Caki2 (cell line): ENCODE measurements at regions not wholly inside any gene's neighbourhood (a gene's known extent, or its start where the extent isn't known, plus 50 kb on each side); places are given as distances from the start of the nearest gene placed in this dataset.
A peak's percentile ranks its signal among the peaks of the same experiment; 100 is the strongest.

Source experiments
- DNase-seq: peaks from one replicate; pipeline ENCODE4 v3.0.0-alpha.2; 2015; ENCODE audit warnings: low read depth
- in situ Hi-C: cut with HindIII; loops from 2 replicates; pipeline ENCODE4 v1.10.0; 2016; ENCODE audit warnings: low sequenced_read_pairs, low pct_unique_long_range_greater_than_20kb, mixed read lengths

GRCh38 chr17:54738496-54738895 lies 162.2 kb upstream of the TOM1L1 start:
- in situ Hi-C loops: no loop called here
- DNase-seq: no peak

- DNase-seq: no peak
Measured at GRCh38 chr17:54744750-54745149, 155.9 kb upstream of the TOM1L1 start.

GRCh38 chr17:54745239-54745638 lies 155.4 kb upstream of the TOM1L1 start:
- no peak for DNase-seq
- in situ Hi-C loops: no loop called here

More at GRCh38 chr17:54744750-54745149, 155.9 kb upstream of the TOM1L1 start:
- in situ Hi-C loops: no loop called here

GRCh38 chr17:54745862-54746261 lies 154.8 kb upstream of the TOM1L1 start:
- in situ Hi-C loops: no loop called here
- no peak for DNase-seq

- in situ Hi-C loops: no loop called here
- DNase-seq: no peak
Measured at GRCh38 chr17:54749157-54749556, 151.5 kb upstream of the TOM1L1 start.

- in situ Hi-C loops: no loop called here
- no peak for DNase-seq
Measured at GRCh38 chr17:54754560-54754959, 146.1 kb upstream of the TOM1L1 start.

- no peak for DNase-seq
- in situ Hi-C loops: no loop called here
Measured at GRCh38 chr17:54760836-54761235, 139.8 kb upstream of the TOM1L1 start.

GRCh38 chr17:54770836-54771235 lies 129.8 kb upstream of the TOM1L1 start:
- no peak for DNase-seq
- in situ Hi-C loops: no loop called here

GRCh38 chr17:54771409-54771915 lies 129.2 kb upstream of the TOM1L1 start:
- DNase-seq: no peak

GRCh38 chr17:54780238-54780637 lies 120.4 kb upstream of the TOM1L1 start:
- DNase-seq: no peak
- in situ Hi-C loops: no loop called here

More at GRCh38 chr17:54771409-54771915, 129.2 kb upstream of the TOM1L1 start:
- in situ Hi-C loops: no loop called here

GRCh38 chr17:54781389-54781788 lies 119.3 kb upstream of the TOM1L1 start:
- in situ Hi-C loops: no loop called here
- no peak for DNase-seq

GRCh38 chr17:54784305-54784704 lies 116.3 kb upstream of the TOM1L1 start:
- DNase-seq: no peak
- in situ Hi-C loops: no loop called here

- in situ Hi-C loops: no loop called here
Measured at GRCh38 chr17:54785643-54786268, 114.9 kb upstream of the TOM1L1 start.

GRCh38 chr17:54789101-54789880 lies 111.4 kb upstream of the TOM1L1 start:
- no peak for DNase-seq
- in situ Hi-C loops: no loop called here

More at GRCh38 chr17:54785643-54786268, 114.9 kb upstream of the TOM1L1 start:
- DNase-seq: no peak

- in situ Hi-C loops: no loop called here
- DNase-seq: no peak
Measured at GRCh38 chr17:54793271-54793670, 107.4 kb upstream of the TOM1L1 start.

GRCh38 chr17:54795046-54795445 lies 105.6 kb upstream of the TOM1L1 start:
- DNase-seq: no peak
- in situ Hi-C loops: no loop called here

GRCh38 chr17:54807331-54807730 lies 93.3 kb upstream of the TOM1L1 start:
- DNase-seq: no peak
- in situ Hi-C loops: no loop called here

- no peak for DNase-seq
- in situ Hi-C loops: no loop called here
Measured at GRCh38 chr17:54813896-54814295, 86.8 kb upstream of the TOM1L1 start.

- in situ Hi-C loops: no loop called here
- peak; percentile 31 for DNase-seq
Measured at GRCh38 chr17:54814371-54814770, 86.3 kb upstream of the TOM1L1 start.

GRCh38 chr17:54834086-54834485 lies 66.6 kb upstream of the TOM1L1 start:
- in situ Hi-C loops: no loop called here
- no peak for DNase-seq
